ENCODE measurements at regions not wholly inside any gene's neighbourhood (a gene's known extent, or its start where the extent isn't known, plus 50 kb on each side); places are given as distances from the start of the nearest gene placed in this dataset.

GRCh38 chr4:124462954-124463828 lies 249.3 kb downstream of the ANKRD50 start:
- peaks cover 0 to 12% (median 4%) of the 10 kb centered on the region in 9 donors for H3K4me1 ChIP-seq
- H3K27ac ChIP-seq: no peak overlapping the region
- no peak for DNase-seq
- TF ChIP-seq CTCF (IDR thresholded peaks at IDR 0.05): no peak
- peaks cover 0 to 36% (median 16%) of the 10 kb centered on the region in 11 donors for H3K9me3 ChIP-seq
- intact Hi-C loops (cut with DNase I): no loop called here
- no peaks in the 10 kb centered on the region for H3K27me3 ChIP-seq
- no peaks in the 10 kb centered on the region for H3K36me3 ChIP-seq
- no peak for ATAC-seq
- 97 to 98% methylated on average over 18 of the region's 18 CpGs for WGBS, 2 donors
- H3K4me3 ChIP-seq: no peak overlapping the region

DNA sequence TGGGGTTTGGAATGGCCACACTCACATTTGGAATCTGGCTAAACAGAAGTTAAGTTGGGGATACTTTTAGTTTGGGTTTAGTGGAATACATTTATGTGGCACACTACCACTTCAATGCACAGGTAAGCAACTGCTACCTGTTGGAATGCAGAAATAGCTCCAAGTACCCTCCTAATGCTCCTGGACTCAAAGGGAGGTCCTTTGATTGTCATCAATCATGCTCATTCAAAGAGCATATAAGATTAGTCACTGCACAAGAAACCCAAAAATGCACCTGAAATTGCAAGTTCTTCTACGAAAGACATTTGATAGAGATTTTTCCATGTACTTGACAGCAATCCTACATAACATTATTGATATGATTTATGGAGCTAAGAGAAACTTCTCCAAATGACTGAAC lies 247.7 kb downstream of the ANKRD50 start:
- peaks cover 0 to 36% (median 16%) of the 10 kb centered on the region in 11 donors for H3K9me3 ChIP-seq
- ATAC-seq (no peak), DNase-seq (no peak)
- no peaks in the 10 kb centered on the region for H3K36me3 ChIP-seq
- 95 to 96% methylated on average over 1 of the region's 1 CpG for WGBS, 2 donors
- no peak for TF ChIP-seq CTCF (IDR thresholded peaks at IDR 0.05)
- intact Hi-C loops (cut with DNase I): no loop called here
- no peaks in the 10 kb centered on the region for H3K27me3 ChIP-seq
- H3K27ac ChIP-seq: no peak overlapping the region
- H3K4me3 ChIP-seq: no peak overlapping the region
- peaks cover 0 to 7% (median under 1%) of the 10 kb centered on the region in 9 donors for H3K4me1 ChIP-seq

GRCh38 chr4:124468360-124468759 lies 244.2 kb downstream of the ANKRD50 start:
- WGBS, 2 donors: 95 to 96% methylated on average over 7 of the region's 7 CpGs
- Histone ChIP-seq H3K27ac (no peak overlapping the region), H3K36me3 (no peaks in the 10 kb centered on the region), H3K9me3 (peaks cover 0 to 27% (median 8%) of the 10 kb centered on the region in 11 donors), H3K4me1 (no peaks in the 10 kb centered on the region), H3K4me3 (no peak overlapping the region), H3K27me3 (no peaks in the 10 kb centered on the region)
- TF ChIP-seq CTCF (IDR thresholded peaks at IDR 0.05): no peak
- intact Hi-C loops (cut with DNase I): no loop called here
- DNase-seq (no peak), ATAC-seq (no peak)

DNA sequence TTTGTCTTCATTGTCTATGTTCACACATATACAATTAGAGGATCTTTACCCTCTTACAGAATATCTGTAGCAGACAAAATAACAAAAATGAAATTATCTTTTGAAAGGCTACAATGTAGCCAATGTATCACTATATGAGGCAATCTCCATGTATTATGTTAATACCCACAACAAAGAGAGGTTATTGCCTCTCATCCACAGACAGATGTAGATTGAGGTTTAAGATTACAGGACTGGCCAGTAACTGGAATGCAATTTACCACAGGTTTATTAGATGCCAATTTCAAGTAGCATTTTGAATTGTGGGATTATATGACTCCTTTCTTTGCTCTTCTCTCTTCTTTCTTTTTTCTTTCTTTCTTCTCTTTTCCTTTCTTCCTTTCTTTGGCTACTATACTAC lies 242.6 kb downstream of the ANKRD50 start:
- Histone ChIP-seq H3K27ac (no peak overlapping the region), H3K27me3 (no peaks in the 10 kb centered on the region), H3K4me1 (no peaks in the 10 kb centered on the region), H3K4me3 (no peak overlapping the region), H3K36me3 (no peaks in the 10 kb centered on the region), H3K9me3 (peaks cover 0 to 29% (median 8%) of the 10 kb centered on the region in 11 donors)
- no peak for ATAC-seq
- intact Hi-C loops (cut with DNase I): no loop called here
- no peak for TF ChIP-seq CTCF (IDR thresholded peaks at IDR 0.05)
- DNase-seq: no peak
